ENCODE measurements at regions not wholly inside any gene's neighbourhood (a gene's known extent, or its start where the extent isn't known, plus 50 kb on each side); places are given as distances from the start of the nearest gene placed in this dataset.
A peak's percentile ranks its signal among the peaks of the same experiment; 100 is the strongest.

DNA sequence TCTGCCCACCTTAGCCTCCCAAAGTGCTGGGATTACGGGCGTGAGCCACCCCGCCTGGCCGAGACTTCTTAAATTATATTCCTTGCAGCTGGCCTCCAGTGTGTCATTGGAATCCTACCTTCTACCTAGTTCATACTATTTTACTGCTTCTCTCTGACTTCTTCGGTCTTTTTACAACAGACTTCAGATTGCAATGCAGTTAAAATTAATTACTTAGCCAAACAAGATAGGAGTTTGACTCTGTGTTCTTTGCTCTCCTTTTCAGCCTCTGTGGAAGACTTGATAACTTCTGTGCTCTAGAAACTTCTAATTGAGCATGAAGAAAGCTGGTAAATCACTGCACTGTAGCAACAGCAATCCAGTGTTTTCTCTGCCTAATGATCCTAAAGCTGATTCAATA is 199.5 kb downstream of the GASK1B start:
- no peak for DNase-seq (ENCODE audit: low spot score)

DNA sequence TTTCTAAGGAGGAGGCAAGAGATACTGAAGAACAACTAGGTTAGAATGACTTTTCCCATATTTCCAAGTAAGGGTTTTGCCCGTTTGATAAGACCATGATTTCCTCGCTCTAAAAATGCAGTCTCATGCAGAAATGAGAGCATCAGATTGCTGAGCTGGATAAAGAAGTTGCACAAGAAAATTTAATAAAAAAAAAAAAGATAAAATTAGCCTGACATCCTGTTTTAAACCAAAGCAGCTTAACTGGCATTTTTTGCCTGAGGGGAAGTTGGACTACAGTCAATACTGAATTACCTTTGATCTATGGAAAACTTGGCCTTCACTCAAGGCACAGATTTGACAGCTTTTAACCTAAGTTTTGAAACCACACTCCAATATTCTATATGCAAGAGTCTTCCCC is 208.4 kb downstream of the GASK1B start:
- DNase-seq (ENCODE audit: low spot score), result peak; percentile 32

DNA sequence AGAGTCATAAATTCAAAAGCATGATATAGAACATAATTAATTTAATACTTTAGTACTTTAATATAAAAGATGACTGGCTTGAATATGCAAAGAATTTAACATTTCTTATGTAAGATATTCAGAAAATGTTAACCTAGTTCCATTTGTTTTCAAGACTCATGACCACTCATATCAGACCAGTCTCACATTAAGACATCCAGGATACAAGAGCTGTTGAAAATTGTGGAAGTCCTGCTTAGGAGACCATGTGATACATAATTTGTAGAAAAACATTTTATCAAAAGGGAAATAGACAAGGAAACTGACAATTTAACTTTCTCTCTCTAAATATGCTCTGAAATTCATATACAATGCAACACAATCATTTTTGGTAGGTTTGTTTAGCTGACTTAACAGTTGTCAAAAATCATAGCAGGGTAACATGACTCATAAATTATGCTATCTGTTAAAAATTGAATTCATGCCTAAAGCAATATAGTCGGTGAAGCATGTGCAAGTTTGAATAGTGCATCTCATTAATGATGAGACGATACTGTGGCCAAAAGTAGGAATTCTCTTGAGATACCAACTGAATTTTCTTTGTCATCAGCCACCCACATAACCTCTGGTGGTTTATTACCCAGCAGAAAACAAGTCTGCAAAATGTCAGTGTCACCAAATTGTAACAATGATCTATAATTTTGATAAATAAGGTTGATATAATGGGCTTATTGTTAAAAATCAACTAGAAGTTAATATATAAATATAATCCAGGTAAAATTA is 211.4 kb downstream of the GASK1B start:
- no peak for DNase-seq (ENCODE audit: low spot score)

DNA sequence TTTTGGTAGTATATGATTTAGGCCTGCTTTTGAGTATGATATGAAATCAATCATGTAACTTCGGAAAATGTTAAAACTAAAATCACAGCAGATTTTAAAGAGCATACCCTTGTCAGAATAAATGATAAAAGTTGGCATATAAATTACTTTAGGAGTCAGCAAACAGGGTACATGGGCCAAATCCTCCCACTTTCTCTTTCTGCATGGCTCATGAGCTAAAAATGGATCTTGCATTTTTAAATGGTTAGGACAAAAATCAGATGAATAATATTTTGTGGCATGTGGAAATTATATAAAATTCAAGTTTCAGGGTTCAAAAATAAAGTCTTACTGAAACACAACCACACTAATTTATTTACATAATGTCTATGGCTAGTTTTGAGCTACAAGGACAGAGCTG is 214.9 kb downstream of the GASK1B start:
- DNase-seq (ENCODE audit: low spot score), result no peak

DNA sequence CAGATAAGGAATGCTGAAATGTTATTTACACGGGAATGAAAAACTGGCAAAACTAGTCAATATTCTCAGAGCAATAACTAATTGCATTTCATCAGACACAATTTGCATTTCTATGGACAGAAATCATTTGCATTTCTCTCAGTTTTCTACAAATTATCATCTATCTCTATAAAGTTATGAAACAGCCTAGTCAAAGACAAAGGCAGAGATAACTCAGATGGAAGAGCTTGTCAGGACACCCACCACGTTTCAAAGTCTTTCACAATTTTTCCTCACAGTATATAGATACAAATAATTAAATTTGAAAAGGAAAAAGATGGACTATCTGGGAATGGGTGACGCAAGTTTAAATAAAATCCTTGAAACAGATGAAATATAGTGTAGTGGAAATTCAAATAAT is 230.8 kb downstream of the GASK1B start:
- no peak for DNase-seq (ENCODE audit: low spot score)

- DNase-seq (ENCODE audit: low spot score), result no peak
Observed at GRCh38 chr4:157934151-157934550, 238.7 kb downstream of the GASK1B start.

DNA sequence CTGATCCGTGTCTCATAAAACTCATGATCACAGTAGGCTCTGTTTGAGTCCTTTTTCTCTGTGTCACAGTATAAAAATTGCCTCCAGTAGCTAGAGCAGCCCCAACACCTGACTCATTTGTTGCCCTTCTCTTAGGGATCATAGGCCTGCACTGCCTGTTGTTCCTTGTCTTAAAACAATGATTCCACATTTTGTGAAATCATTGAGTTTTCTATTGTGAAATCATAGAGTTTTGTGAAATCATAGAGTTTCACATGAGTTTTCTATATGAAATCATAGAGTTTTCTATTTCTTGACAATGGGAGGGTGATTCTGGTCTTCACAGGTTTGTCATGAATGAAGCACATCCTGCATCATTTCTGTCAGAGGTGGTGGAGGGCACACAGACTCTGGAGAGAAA is 239.9 kb downstream of the GASK1B start:
- DNase-seq (ENCODE audit: low spot score), result no peak

- DNase-seq (ENCODE audit: low spot score), result peak; percentile 50
Observed at GRCh38 chr4:157929486-157929885, 243.3 kb downstream of the GASK1B start.

- DNase-seq (ENCODE audit: low spot score), result no peak
Observed at GRCh38 chr4:157918036-157918832, 254.6 kb downstream of the GASK1B start.

- peak; percentile 50 for DNase-seq (ENCODE audit: low spot score)
Observed at GRCh38 chr4:157912212-157912611, 260.6 kb downstream of the GASK1B start.

GRCh38 chr4:157911662-157912061 is 261.2 kb downstream of the GASK1B start:
- DNase-seq (ENCODE audit: low spot score), result no peak

- DNase-seq (ENCODE audit: low spot score), result no peak
Observed at GRCh38 chr4:157908691-157909090, 264.1 kb downstream of the GASK1B start.

- DNase-seq (ENCODE audit: low spot score), result no peak
Observed at GRCh38 chr4:157908031-157908430, 264.8 kb downstream of the GASK1B start.

DNA sequence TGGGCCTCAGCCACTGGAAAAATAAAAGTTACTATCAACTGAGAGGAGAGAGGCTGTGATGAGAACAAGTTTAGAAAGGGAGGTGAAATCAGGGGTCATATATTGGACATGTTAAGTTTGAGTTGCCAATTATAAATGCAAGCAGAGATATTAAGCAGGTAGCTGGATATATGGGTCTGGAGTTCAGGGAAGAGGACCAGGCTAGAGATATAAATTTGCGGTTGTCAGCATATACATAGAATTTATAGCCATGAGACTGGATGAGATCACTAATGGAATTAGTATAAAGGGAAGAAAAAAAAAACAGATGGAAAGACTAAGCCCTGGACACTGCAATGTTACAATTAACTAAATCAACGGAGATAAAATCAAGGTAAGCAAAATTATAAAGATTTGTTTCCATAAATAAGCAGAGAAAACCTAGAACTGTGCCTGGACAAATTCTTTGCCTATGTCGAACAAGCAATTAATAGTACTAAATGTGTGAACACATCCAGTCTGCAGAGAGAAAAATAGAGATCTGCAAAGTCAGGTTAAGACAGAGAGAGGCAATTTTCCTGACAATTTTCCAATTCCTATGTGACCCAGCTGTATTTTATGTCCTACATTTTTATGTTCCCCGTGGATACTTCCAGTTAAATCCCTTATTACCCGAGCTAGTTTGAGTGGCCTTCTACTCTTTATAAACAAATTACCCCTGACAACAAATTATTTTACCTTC is 265.4 kb downstream of the GASK1B start:
- peak; percentile 62 for DNase-seq (ENCODE audit: low spot score)

DNA sequence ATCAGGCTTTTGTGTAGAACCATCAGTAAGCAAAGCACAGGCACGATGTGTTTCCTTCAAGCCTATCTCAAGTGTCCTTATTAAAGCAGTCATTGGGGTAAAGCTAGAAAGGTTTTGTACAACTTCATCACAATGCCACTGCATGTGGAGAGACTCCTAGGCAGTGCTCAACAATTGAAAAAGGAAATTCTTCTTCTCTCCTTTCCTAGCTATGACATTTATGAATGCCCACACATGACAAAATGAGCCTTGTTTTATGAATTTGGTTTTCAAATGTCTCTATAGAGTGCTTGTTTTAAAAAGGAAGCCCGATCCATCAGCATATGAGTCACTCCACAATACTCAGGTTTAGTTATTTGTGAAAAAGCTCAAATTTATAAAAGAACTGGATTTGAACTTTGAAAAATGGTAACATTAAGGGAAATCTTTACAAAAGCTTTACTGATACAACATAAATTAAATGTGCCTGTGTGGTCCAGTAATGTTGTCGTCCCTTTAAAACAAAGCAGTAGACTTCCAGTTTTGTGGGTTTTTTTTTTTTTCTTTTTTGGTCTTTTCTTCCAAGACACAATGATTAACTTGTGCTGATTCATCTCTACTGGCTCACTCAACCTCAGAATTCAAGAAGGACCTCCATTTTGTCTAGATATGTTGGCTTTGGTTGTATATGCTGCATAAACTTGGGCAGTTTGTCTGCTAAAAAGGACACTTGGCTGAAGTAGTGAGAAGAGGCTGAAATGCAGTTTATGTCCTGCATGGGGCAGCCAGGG is 273.8 kb downstream of the GASK1B start:
- no peak for DNase-seq (ENCODE audit: low spot score)

- DNase-seq (ENCODE audit: low spot score), result peak; percentile 59
Observed at GRCh38 chr4:157897855-157898370, 274.9 kb downstream of the GASK1B start.

GRCh38 chr4:157896726-157897125 is 276.1 kb downstream of the GASK1B start:
- no peak for DNase-seq (ENCODE audit: low spot score)

DNA sequence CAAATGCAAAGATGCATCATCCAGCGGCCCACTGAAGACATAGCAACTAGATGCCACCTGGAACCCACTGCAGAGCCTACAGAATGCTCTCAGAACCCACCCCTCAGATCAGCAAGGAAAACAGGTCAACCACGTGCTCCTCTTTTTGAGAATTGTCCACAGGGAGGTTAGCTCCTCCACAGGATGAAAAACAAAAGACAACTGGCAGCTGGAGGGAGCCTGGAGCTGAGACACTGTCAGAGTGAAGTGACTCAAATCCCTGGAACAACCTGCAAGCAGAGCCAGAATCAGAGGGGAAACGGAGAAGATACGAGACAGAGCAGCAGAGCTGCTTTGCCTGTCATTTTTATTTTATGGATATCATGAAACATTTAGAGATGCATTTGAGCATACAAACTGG is 277.6 kb downstream of the GASK1B start:
- no peak for DNase-seq (ENCODE audit: low spot score)

- peak; percentile 66 for DNase-seq (ENCODE audit: low spot score)
Observed at GRCh38 chr4:157889788-157890187, 283.0 kb downstream of the GASK1B start.

GRCh38 chr4:157888281-157888680 is 284.5 kb downstream of the GASK1B start:
- no peak for DNase-seq (ENCODE audit: low spot score)

DNA sequence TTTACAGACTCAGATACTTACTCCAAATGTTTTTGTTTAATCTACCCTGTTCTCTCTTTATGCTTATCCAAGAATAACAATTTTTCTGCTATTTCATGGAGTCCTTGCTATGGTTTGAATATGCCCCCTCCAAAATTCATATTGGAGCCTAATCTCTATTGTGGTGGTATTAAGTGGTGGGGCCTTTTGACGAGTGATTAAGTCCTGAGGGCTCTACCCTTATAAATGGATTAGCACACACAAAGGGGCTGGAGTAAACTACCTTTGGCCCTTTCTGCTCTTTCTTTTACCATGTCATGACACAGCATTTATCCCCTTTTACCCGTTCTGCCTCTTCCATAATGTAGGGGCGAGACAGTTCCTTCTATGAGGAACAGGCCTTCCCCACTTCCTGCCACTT is 285.5 kb downstream of the GASK1B start:
- DNase-seq (ENCODE audit: low spot score), result no peak
